HEK293T (cell line): ENCODE measurements at regions not wholly inside any gene's neighbourhood (a gene's known extent, or its start where the extent isn't known, plus 50 kb on each side); places are given as distances from the start of the nearest gene placed in this dataset.
"Not testable (repeated sequence)": the region's sequence is repeated elsewhere in the genome, so short reads cannot be mapped to it uniquely, and the experiment has no call there.

Experiments used
- ARNT ChIP-seq: fragments of 450-650 bp; IDR thresholded peaks from 2 replicates; pipeline ENCODE4 v1.6.1; 2017; ENCODE audit warnings: mild to moderate bottlenecking
- BHLHE40 ChIP-seq: fragments of 450-650 bp; IDR thresholded peaks from 2 replicates; pipeline ENCODE4 v1.6.1; 2016; ENCODE audit warnings: mild to moderate bottlenecking, moderate library complexity, borderline replicate concordance
- CTBP1 ChIP-seq: fragments of 450-650 bp; IDR thresholded peaks from 2 replicates; pipeline ENCODE4 v1.6.1; 2016; ENCODE audit warnings: borderline replicate concordance
- ELF4 ChIP-seq: fragments of 450-650 bp; IDR thresholded peaks from 2 replicates; pipeline ENCODE4 v1.6.1; 2017; ENCODE audit warnings: antibody characterized with exemption
- FOXA1 ChIP-seq: fragments of 450-650 bp; IDR thresholded peaks from 2 replicates; pipeline ENCODE4 v1.6.1; 2016; ENCODE audit warnings: mild to moderate bottlenecking
- FOXK2 ChIP-seq: fragments of 450-650 bp; IDR thresholded peaks from 2 replicates; pipeline ENCODE4 v1.6.1; 2016; ENCODE audit warnings: mild to moderate bottlenecking
- FOXM1 ChIP-seq: fragments of 450-650 bp; IDR thresholded peaks from 2 replicates; pipeline ENCODE4 v1.6.1; 2017; ENCODE audit warnings: mild to moderate bottlenecking, borderline replicate concordance
- HDGF ChIP-seq: fragments of 450-650 bp; IDR thresholded peaks from 2 replicates; pipeline ENCODE4 v1.6.1; 2017; ENCODE audit warnings: antibody characterized with exemption, borderline replicate concordance
- LEF1 ChIP-seq: fragments of 450-650 bp; IDR thresholded peaks from 2 replicates; pipeline ENCODE4 v1.6.1; 2017; ENCODE audit warnings: mild to moderate bottlenecking, borderline replicate concordance
- SP1 ChIP-seq: fragments of 450-650 bp; IDR thresholded peaks from 2 replicates; pipeline ENCODE4 v1.6.1; 2017
- SUZ12 ChIP-seq: fragments of 450-650 bp; IDR thresholded peaks from 2 replicates; pipeline ENCODE4 v1.6.1; 2016; ENCODE audit warnings: mild to moderate bottlenecking
- ZNF384 ChIP-seq: fragments of 450-650 bp; IDR thresholded peaks from 2 replicates; pipeline ENCODE4 v1.6.1; 2016

DNA sequence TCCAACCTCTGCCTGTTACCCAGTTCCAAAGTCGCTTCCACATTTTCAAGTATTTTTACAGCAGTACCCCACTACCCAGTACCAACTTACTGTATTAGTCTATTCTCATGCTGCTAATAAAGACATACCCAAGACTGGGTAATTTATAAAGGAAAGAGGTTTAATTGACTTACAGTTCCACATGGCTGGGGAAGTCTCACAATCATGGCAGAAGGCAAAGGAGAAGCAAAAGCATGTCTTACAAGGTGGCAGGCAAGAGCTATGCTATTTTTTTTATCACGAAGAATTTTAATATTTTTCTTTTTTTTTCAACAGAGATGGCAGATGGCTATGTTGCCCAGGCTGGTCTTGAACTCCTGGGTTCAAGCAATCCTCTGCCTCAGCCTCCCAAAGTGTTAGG, 171.3 kb downstream of the MAIP1 start:
- TF ChIP-seq FOXK2, SUZ12, LEF1, FOXA1, ZNF384, FOXM1, HDGF, SP1, CTBP1, BHLHE40, ELF4, ARNT: not testable (repeated sequence)
